Activated effector memory CD4-positive, alpha-beta T cell treated with Interleukin-2 at 50 U/mL for 16 hours (primary cell): ENCODE measurements at regions not wholly inside any gene's neighbourhood (a gene's known extent, or its start where the extent isn't known, plus 50 kb on each side); places are given as distances from the start of the nearest gene placed in this dataset.
"Not testable (repeated sequence)": the region's sequence is repeated elsewhere in the genome, so short reads cannot be mapped to it uniquely, and the experiment has no call there.

Experiments used
- DNase-seq: peaks from one replicate; pipeline ENCODE4 v3.0.0-alpha.2; 2020

DNA sequence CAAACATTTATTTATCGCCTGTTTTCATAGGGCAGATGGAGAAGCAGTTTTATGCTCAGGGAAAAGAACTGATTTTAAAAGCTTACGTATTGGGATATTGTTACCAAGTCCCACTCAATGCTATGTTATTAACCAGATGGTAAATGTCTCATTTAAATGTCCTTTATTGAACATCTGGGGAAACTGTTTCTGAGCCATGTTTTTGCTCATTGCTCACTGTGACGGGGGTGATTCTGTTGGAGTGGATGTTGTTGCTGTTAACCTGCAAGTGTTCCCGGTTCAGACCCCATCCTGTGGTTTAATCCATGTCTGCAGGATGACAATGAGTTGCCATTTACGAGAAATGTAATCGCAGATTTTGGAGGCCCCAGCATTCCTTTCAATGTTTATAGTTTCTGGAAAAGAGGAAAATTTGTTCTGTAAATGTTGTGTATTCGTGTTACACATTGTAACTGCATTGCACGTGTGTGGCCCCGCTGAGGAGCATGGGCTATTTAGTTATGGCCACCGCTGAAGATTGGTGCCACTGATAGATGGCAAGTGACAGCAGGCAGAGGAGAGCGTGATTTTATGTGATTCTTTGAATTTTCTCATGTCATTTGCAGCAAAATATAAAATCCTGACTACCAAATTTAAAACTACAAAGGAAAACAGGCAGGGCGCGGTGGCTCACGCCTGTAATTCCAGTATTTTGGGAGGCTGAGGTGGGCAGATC is 174.8 kb upstream of the COPS8 start:
- DNase-seq = no peak

DNA sequence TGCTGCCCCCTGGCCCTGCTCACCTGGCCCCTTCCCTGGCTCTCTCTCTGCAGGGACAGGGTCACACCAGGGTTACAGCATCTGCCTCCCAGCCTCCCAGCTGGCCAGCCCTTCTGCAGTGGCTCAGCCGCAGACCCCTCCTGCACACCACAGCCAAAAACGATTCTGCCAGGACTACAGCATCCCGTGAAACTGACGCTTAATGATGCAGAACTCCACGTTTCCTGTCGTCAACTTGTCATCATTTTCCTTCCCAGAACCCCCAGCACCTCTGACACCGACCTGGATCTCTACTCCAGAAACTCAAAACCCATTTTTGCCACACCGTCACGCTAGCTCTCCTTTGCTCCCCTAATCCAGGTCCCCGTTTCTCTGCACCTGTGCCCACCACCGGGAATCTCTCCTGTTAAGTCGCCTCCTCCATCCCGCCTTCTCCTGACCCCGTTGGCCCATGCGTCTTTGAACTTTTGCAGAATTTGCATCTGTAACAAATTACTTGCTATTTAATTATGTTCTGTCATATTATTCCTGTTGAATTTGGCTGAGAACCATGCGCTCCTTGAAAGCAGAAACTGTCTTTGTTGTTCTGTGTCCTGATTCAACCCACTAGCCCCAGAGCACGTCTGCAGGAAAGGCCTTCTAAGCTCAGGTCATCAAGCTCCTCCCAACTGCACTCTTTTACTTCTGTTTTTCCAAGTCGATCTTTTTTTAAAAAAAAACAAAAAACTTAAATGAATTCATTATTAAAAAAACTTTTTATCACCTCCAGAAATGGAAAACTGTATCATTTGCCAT is 173.2 kb upstream of the COPS8 start:
- no peak for DNase-seq

DNA sequence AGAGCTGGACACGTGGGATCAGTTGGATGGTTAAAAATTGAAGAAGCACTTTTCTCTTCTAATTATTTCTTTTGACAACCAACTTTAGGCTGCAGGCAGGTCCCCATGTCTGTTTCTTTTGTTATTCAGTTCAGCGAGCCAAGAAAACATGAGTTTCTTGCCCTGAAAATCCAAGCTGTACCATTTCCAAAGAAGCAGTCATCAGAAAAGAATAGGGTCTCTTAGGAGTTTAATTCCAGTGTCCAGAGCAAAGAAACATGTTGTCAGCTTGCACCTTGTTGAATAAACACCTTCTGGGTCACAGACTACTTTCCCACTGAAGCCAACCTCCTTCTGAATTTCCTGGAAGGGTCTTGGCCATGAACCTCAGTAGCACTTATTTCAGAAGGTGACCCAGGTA is 170.5 kb upstream of the COPS8 start:
- DNase-seq = no peak

DNA sequence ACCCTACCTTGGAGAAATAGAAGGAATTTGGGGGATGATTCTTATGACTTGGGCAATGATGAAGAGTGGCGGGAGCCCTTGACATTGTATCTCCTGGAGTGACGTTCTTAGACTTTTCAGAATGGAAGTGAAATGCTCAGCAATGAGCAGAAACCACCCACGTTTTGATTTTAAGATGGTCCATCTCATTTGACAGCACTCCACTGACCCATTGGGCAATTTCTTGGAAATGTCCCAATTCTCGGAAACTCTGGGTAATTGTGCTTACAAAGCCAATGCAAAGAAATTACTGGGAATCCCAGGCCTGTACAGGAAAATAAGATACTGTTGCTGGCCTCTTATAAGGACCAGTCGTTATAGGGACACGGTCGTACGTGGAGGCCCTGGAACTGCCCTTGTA is 170.0 kb upstream of the COPS8 start:
- no peak for DNase-seq

DNA sequence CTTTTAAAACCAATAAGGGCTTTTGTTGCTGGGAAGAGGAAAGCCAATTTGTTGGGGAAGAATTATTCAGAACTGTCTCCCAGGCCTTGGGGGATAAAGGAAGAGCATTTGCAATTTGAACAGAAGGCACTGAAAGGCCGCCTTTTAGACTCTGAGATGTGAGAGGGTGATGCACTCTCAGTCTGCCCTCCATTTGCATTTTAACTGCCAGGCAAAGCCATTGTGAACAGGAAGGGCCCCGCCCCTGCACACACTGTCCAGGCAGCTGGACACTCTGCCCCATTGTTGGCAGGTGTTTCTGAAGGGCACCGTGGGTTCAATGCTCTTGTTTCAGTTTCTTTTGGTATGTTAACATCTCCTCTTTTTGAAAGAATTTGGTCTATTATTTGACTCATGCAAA is 169.5 kb upstream of the COPS8 start:
- DNase-seq = no peak

DNA sequence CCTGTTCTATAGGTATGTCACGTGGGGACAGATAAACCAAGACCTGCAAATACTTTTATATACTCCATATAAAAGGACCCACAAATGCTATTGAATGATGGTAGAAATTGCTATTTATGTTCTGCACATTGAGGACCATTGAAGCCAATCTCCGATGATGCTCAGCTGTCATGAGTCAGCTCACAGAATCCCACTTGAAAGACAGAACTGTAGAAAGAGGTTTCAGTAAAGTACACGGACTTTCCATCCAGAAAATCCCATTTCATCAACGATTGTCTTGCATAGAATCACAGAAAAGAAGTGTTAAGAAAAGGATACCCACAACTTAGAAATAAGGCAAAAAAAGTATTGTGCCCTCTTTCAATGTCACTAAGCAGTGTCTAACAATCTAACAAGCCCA is 169.0 kb upstream of the COPS8 start:
- DNase-seq = no peak

DNA sequence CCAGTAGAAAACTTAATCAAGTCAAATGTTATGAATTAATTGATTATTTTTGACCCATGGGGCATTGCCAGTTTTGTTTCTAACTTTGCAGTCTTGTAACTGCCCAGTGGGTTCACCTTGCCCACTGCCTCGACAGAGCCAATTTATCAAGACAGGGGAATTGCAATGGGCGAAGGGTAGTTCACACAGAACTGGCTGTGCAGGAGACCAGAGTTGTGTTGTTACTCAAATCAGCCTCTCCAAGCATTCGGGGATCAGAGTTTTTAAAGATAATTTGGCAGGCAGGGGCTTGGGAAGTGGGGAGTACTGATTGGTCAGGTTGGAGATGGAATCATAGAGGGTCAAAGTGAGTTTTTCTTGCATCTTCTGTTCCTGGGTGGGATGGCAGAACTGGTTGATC is 168.5 kb upstream of the COPS8 start:
- no peak for DNase-seq

DNA sequence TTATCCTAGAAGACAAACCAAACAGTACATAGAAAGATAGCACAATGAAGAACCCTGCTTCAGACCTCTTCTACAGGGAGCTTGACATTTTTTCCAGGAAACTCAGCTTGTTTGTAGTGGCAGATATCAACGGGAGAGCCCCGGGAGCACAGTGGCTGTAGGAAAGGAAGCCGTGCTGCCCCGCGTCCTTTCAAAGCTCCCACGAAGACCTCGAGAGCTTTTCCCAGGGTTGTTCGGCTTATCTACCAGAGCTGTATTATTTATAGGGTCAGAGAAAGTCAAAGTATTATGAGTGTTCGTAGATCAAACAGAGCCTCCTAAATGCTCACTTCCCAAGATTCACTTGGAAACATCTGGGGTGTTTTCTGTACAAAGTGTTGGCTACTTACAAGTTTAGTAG is 167.1 kb upstream of the COPS8 start:
- DNase-seq = no peak

DNA sequence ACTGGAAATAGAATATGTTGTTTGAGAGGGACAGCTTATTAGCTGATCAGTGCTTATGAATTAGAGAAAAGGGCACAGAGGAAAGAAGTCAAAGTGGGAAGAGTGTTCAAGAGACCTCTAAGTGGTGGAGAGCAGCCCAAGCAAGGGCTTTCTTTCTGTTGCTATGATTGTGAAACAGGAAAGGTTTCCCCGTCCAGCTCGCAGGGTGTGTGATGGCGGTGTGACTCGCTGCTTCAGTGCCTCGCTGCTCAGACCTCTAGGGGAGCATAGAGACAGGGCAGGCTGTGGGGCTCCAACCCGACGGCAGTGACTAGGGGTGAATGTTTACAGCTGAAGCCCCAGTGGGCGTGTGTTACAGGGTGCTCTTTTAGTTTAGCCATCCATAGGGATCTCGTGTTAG is 166.5 kb upstream of the COPS8 start:
- no peak for DNase-seq

DNA sequence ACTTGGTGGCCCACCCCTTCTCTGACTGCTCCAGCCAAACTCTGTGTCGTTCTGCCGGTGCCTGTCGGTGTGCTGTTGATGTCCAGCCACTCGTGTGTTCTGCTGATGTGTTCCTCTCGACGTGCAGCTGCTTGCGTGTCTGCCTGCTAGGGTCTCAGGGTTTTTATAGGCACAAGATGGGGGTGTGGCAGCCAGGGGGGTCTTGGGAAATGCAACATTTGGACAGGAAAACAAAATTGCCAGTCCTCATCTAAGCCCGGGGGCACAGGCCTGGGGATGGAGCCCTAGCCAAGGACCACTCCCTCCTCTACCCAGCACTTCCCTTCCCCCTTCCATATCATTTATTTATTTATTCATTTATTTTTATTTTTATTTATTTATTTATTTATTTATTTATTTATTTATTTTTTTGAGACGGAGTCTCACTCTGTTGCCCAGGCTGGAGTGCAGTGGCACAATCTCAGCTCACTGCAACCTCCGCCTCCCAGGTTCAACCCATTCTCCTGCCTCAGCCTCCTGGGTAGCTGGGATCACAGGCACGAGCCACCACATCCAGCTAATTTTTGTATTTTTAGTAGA is 165.8 kb upstream of the COPS8 start:
- not testable (repeated sequence) for DNase-seq

DNA sequence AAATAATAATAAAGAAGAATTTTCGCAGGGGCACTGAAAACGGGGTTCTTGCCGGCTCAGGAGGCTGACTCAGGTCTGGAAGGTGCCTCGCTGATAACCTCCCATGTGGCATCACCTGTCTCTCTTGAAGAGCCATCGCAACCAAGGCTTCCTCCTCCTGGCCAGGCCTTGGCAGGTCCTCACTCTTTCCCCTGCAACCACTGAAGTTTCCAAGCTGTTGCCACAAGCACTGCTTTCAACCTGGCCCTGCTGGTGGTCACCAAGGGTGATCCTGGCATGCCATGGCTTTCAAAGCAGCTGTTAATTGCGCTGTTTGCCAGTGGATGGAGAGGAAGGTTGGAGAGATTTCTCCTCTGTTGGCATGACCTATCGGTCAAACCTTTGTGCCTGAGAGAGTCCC is 163.6 kb upstream of the COPS8 start:
- DNase-seq = no peak

DNA sequence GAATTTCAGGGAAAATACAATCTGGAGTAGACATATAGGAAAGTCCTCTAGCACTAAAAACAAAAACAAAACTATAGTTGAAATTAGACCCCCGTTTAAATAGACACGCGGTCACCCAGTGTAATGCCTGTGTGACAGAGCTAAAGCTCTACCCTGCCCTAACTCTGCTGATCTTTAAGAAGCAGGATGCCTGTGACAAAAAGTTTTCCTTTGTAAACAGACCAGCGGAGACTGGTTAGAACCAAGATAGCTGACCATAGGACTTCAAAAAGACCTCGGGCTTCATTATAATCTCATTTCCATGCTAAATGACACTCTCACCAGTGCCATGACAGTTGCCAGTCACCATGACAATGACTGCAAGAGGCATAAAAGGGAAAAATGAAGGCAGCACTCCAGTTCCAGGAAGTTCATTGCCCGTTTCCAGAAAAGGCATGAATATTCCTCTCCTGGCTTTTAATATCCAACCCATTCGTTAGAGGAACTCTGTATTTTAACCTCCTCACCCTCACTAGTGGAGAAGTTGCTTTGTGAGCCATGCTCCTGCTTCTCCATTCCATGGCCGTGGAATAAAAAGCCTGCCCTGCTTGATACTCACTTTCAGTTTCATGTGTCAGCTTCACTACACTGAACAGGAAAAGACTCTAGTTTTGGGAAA is 157.2 kb upstream of the COPS8 start:
- DNase-seq = no peak

DNA sequence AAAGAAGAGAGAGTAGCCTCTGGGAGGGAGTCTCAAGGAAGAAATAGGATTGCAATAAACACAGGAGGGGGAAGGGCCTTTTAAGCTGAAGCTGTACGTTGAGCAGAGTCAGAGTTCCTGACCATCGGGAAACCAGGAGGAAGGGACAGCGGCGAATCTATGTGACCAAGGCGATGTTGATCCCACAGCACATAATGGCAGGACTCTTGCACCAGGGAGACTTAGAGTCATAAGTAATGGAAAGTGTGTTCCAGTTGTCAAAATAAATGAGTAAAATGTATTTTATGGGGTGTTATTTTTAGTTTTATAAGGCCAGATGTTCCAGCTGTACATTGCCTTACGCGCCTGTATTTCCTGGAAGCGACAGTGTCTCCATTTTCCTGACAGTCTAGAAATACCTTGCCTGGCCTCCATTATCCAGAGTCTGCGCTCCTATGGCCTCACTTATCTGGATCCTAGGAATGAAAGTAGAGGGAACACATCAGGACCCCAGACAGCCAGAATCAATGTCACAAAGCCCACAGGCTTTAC is 152.8 kb upstream of the COPS8 start:
- no peak for DNase-seq

DNA sequence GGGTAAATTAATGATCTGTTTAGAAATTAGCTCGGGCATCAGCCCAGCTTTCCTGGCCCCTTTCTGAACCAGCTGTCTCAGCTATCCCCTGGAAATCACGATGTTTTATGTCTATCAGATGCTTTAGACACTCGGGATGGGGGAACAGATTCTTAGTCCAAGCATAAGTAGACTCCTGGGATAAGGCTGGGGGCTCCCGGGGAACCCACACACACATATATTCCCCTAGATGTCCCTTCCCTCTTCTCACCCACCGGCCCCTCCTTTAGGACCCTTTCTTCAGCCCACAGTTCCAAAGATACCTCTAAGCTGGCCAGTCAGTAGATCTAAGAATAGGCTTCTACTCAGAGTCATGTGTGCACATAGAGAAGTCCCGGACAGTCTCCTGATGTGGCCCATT is 151.5 kb upstream of the COPS8 start:
- DNase-seq = no peak

DNA sequence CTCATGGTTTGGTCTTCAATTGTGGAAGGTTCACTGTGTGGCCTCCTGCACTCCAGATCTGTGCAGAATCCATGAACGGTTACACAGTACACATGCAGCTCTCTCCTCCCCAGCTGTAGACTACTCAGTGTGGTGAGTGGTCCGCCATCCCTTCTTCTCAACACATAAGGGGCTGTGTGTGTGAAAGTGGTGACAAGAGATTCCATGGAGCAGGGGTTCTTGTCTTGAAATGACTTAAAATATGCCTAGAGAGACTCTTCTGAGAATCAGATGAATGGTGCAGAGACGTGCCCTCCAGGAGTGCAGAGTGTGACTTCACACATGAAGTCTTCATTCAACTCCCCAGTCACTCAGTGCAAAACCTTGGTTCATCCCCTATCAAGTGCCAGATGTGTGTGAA is 151.0 kb upstream of the COPS8 start:
- DNase-seq = no peak

DNA sequence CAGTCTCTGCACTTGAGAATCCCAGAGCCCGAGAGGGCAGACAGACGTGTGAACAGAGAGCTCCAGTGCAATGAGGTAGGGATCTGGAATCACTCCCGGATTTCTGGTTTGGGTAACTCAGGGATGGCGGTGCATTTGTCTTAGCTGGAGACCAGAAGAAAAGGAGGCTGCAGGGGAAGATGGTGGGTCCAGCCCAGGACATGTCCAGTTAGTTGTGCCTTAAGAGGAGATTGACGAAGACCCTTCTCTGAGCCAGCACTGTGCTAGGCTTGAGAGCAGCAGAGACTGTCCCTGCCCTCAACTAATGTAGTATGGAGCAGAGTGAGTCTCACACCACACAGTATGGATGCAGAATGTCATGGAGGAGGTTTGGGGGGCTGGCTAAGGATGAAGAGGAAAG is 150.6 kb upstream of the COPS8 start:
- no peak for DNase-seq

DNA sequence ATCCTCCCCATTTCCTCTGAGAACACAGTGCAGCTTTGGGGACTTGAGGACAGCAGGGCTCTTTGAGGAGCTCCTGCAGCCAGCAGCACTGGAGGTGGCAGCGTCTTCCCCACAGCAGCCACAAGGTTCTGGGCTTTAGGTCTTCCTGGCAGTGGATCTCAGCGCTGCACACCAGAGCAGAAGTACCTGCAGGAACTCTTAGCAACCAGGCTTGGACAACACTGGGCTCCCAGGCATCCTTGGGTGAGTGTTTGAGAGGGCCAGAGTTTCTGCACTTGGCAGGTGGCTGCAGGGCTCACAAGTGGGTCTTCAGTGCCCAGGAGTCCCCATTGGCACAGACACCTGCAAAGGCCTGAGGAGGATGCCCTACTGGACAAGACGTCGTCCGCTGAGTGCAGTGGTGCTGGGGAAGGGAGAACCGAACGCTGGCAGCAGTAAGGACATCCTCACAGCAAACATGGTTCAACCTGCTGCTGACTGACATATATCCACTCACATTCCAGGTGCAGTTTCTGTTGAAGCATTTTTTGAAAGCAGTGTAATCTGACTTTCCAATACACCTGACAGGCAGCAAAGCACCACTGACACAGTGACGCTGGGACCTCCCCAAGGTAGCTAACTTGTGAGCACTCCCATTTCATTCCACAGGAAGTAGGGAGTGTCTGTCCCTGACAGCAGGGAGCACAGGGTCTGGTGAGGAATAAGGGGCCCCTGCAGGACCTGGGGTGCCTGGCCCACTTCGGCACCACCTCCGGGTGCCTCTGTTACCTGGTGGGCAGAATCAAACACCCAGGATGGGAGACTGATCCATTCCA is 149.9 kb upstream of the COPS8 start:
- no peak for DNase-seq

DNA sequence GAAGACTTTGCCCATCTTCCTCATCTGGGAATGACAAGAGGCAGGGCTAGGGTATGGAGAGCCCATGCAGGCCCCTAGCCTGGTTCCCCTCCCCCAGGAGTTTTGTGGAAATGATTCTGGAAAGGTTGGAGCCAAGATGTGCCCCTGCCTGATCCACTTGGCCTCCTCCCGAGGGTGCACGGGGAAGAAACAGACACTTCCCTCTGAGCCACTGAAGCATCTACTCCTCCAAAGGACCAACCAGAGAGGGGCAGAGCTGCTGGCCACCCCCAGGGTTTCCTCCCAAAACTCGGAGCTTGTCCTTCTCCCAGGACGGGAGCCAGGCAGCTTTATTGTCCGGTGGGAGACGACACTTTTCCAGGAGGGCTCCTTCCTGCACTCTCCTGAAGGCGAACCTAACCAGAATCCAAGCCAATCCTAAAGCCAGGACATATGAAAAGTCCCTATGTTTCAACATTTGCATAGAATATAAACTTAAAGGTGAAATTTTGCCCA is 149.2 kb upstream of the COPS8 start:
- DNase-seq = no peak

DNA sequence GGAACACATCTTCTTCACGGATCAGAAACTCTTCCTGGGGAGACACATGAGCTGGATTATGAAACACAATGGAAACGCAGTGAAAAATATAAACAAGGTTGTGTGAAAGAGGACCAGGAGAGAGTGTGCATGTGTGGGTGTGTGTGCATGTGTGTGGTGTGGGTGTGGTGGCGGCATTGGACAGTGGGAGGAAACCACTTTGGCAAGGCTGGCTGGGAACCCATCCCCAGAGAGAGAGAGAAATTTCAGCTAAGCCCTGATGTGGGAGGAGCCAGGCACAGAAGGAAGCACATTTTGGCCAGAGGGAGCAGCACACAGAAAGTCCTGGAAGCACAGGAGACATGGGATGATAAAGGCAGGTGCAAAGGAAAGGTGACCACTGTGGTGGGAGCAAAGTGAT is 147.6 kb upstream of the COPS8 start:
- DNase-seq = no peak

DNA sequence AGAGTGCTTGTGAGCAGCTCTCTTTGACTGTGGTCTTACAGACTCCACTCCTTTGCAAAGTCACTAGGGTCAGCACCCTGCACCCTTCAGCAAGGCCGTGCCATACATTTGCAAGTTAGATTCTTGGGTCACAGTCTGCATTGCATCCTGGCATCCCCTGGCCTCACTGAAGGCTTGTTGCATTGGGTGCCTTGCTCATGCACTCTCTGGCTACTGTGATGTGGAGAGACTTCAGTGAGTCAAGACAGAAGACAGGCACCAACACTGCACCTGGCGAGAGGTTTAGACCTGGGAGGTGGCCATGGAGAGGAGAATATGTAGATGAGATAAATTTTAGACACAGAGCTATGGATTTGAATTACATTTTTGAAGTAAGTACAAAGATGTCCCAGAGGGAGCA is 146.4 kb upstream of the COPS8 start:
- DNase-seq = no peak

DNA sequence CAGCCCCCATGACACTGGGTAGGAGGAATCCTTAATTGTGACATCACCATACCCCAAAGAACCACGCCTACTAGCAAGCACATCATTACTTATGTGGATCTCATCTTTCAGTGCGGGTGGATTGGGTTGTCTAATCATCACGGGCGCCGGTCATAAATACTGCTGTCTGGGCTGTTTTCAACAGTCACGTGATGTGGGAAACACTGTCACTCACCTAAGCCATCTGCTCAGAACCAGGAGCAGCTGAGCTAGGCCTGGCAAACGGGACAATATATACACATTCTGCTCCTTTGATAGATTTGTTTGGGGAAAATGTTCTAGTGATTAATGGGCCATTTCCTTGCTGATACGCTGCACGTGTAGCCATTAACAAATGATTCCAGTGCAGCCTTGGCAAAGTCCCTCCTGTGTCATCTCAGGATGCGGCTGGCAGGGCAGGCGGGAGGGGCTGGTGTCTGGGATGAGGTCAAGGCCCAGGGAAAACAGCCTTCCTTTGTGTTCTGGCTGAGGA is 145.9 kb upstream of the COPS8 start:
- DNase-seq = no peak

DNA sequence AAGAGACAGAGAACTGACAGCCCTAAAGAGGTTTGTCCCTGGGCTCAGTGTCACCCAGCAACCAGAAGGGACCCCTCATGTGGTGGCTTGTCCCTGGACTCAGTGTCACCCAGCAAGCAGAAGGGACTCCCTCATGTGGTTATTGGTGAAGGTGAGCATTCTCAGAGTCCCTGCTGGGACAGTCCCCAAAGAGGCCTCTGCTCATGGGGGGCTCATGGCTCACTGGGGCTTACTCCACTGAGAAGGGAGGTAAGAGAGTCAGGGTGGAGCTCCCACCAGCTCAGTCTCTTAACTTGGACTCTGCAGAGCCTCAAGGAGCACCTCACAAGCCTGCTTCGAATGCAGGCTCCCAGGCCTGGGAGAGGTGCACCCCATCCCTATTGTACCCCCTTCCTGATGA is 145.2 kb upstream of the COPS8 start:
- DNase-seq = no peak
